ENCODE measurements at regions not wholly inside any gene's neighbourhood (a gene's known extent, or its start where the extent isn't known, plus 50 kb on each side); places are given as distances from the start of the nearest gene placed in this dataset.

GRCh38 chr7:138245682-138246081, 169.4 kb downstream of the AKR1D1 start:
- intact Hi-C loops (cut with DNase I), result no loop called here
- H3K36me3 ChIP-seq, result no peaks in the 10 kb centered on the region
- no peak for DNase-seq
- no peak overlapping the region for H3K9ac ChIP-seq (ENCODE audit: low read depth in 2 of 2, low read length in 2 of 2)
- no peaks in the 10 kb centered on the region for H3K9me3 ChIP-seq
- no peak overlapping the region for H3K4me3 ChIP-seq
- TF ChIP-seq CTCF (IDR thresholded peaks at IDR 0.05), result no peak
- H3K4me1 ChIP-seq, result no peaks in the 10 kb centered on the region
- no peak overlapping the region for H3K27ac ChIP-seq
- no peaks in the 10 kb centered on the region for H3K27me3 ChIP-seq

GRCh38 chr7:138246428-138246827, 170.2 kb downstream of the AKR1D1 start:
- no peak overlapping the region for H3K4me3 ChIP-seq
- H3K9me3 ChIP-seq, result no peaks in the 10 kb centered on the region
- H3K9ac ChIP-seq (ENCODE audit: low read depth in 2 of 2, low read length in 2 of 2), result no peak overlapping the region
- no peak for DNase-seq
- intact Hi-C loops (cut with DNase I), result no loop called here
- H3K4me1 ChIP-seq, result no peaks in the 10 kb centered on the region
- no peak for TF ChIP-seq CTCF (IDR thresholded peaks at IDR 0.05)
- no peak overlapping the region for H3K27ac ChIP-seq
- H3K27me3 ChIP-seq, result no peaks in the 10 kb centered on the region
- no peaks in the 10 kb centered on the region for H3K36me3 ChIP-seq

- Histone ChIP-seq H3K4me3 (no peak overlapping the region), H3K36me3 (no peaks in the 10 kb centered on the region), H3K27ac (no peak overlapping the region), H3K4me1 (no peaks in the 10 kb centered on the region), H3K9me3 (no peaks in the 10 kb centered on the region), H3K9ac (ENCODE audit: low read depth in 2 of 2, low read length in 2 of 2) (no peak overlapping the region), H3K27me3 (no peaks in the 10 kb centered on the region)
- DNase-seq, result no peak
- TF ChIP-seq CTCF (IDR thresholded peaks at IDR 0.05), result no peak
- intact Hi-C loops (cut with DNase I), result no loop called here
Observed at GRCh38 chr7:138247081-138247480, 170.8 kb downstream of the AKR1D1 start.

GRCh38 chr7:138247568-138248333, 171.5 kb downstream of the AKR1D1 start:
- TF ChIP-seq CTCF (IDR thresholded peaks at IDR 0.05), result no peak
- no peak for DNase-seq
- Histone ChIP-seq H3K27ac (no peak overlapping the region), H3K9ac (ENCODE audit: low read depth in 2 of 2, low read length in 2 of 2) (no peak overlapping the region), H3K4me1 (no peaks in the 10 kb centered on the region), H3K27me3 (no peaks in the 10 kb centered on the region), H3K36me3 (no peaks in the 10 kb centered on the region), H3K4me3 (no peak overlapping the region), H3K9me3 (no peaks in the 10 kb centered on the region)
- intact Hi-C loops (cut with DNase I), result no loop called here

GRCh38 chr7:138248609-138249008, 172.3 kb downstream of the AKR1D1 start:
- H3K9me3 ChIP-seq, result no peaks in the 10 kb centered on the region
- no peak overlapping the region for H3K4me3 ChIP-seq
- intact Hi-C loops (cut with DNase I), result no loop called here
- no peak overlapping the region for H3K27ac ChIP-seq
- no peaks in the 10 kb centered on the region for H3K36me3 ChIP-seq
- TF ChIP-seq CTCF (IDR thresholded peaks at IDR 0.05), result no peak
- H3K4me1 ChIP-seq, result no peaks in the 10 kb centered on the region
- no peak for DNase-seq
- no peak overlapping the region for H3K9ac ChIP-seq (ENCODE audit: low read depth in 2 of 2, low read length in 2 of 2)
- H3K27me3 ChIP-seq, result no peaks in the 10 kb centered on the region

All from colonic mucosa (tissue), 4 donors.